ENCODE measurements at regions not wholly inside any gene's neighbourhood (a gene's known extent, or its start where the extent isn't known, plus 50 kb on each side); places are given as distances from the start of the nearest gene placed in this dataset.

- no peak overlapping the region for H3K4me3 Mint-ChIP-seq
- H3K27ac ChIP-seq (ENCODE audit: low read depth), result no peak overlapping the region
- peaks cover 4% of the 10 kb centered on the region; the same call in 1 of the 2 replicates for H3K9me2 ChIP-seq (ENCODE audit: insufficient read depth)
- H3K9me3 Mint-ChIP-seq, result no peaks in the 10 kb centered on the region
- no peaks in the 10 kb centered on the region for H4K20me1 ChIP-seq (replicated peaks; ENCODE audit: insufficient read depth)
- H3K4me2 ChIP-seq, result no peak overlapping the region
- no peaks in the 10 kb centered on the region for H3K79me2 ChIP-seq (replicated peaks; ENCODE audit: insufficient read depth)
- no peaks in the 10 kb centered on the region for H3K27me3 ChIP-seq (ENCODE audit: insufficient read depth)
- H3K4me1 Mint-ChIP-seq, result no peaks in the 10 kb centered on the region
- TF ChIP-seq ETS1 (IDR thresholded peaks at IDR 0.05) (no peak), NANOG (IDR thresholded peaks at IDR 0.05; ENCODE audit: borderline replicate concordance) (no peak), ZNF331 (CRISPR knock-in tag; IDR thresholded peaks at IDR 0.05; ENCODE audit: low read depth) (no peak), POLR2AphosphoS5 (IDR thresholded peaks at IDR 0.05; ENCODE audit: low read depth) (no peak), ZNF114 (CRISPR knock-in tag; IDR thresholded peaks at IDR 0.05) (no peak), REST (IDR thresholded peaks at IDR 0.05; ENCODE audit: unreplicated experiment) (no peak), EZH2phosphoT487 (IDR thresholded peaks at IDR 0.05; ENCODE audit: unreplicated experiment) (no peak), STAT1 (IDR thresholded peaks at IDR 0.05; ENCODE audit: unreplicated experiment) (no peak), CREB1 (CRISPR knock-in tag; IDR thresholded peaks at IDR 0.05; ENCODE audit: low read depth) (no peak), CTCF (conservative IDR thresholded peaks at IDR 0.05; ENCODE audit: low read depth in 2 of 2) (no peak), ZNF462 (CRISPR knock-in tag; IDR thresholded peaks at IDR 0.05) (no peak)
- H3K4me3 ChIP-seq, result no peak overlapping the region
- no peaks in the 10 kb centered on the region for H3K4me1 ChIP-seq (ENCODE audit: insufficient read depth)
- ATAC-seq (no peak), DNase-seq (ENCODE audit: low spot score) (no peak)
- no peaks in the 10 kb centered on the region for H3K36me3 Mint-ChIP-seq (ENCODE audit: low read depth)
- no peaks in the 10 kb centered on the region for H3F3A ChIP-seq (replicated peaks; ENCODE audit: low read depth)
- H2AFZ ChIP-seq, result no peak overlapping the region
- no peak overlapping the region for H3K27ac Mint-ChIP-seq
- no peaks in the 10 kb centered on the region for H3K27me3 Mint-ChIP-seq (ENCODE audit: insufficient read depth, low read depth, poor library complexity)
- H3K36me3 ChIP-seq (ENCODE audit: insufficient read depth), result no peaks in the 10 kb centered on the region
Observed at GRCh38 chr6:155829646-155830045, 374.0 kb upstream of the NOX3 start.

Measured in GM23338 (cell line).